ELF-1 (cell line): ENCODE measurements at regions not wholly inside any gene's neighbourhood (a gene's known extent, or its start where the extent isn't known, plus 50 kb on each side); places are given as distances from the start of the nearest gene placed in this dataset.

Experiments used
- DNase-seq: peaks from one replicate; pipeline ENCODE4 v3.0.0-alpha.2; 2016; ENCODE audit warnings: low read depth, low spot score

DNA sequence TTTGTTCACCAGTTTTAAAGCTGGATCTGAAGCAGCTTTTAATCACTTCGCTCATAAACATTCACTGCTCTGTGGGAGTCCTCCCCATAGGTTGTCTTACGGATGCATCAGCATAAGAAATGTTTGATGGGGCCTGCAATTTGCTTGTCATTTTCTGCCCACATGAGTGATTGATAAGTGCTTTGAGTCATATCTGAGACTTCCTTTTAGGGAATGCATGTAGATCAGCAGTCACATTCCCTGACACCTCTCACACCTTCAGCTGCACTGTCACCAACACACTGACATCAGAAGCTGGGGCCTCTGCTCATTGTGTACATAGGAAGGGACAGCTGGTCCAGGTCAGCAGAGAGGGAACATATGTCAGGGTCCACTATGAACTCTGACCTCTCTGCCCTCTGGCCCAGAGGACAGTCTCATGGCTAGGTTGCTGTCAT, 84.1 kb upstream of the SPATA31D4 start:
- DNase-seq, result no peak

DNA sequence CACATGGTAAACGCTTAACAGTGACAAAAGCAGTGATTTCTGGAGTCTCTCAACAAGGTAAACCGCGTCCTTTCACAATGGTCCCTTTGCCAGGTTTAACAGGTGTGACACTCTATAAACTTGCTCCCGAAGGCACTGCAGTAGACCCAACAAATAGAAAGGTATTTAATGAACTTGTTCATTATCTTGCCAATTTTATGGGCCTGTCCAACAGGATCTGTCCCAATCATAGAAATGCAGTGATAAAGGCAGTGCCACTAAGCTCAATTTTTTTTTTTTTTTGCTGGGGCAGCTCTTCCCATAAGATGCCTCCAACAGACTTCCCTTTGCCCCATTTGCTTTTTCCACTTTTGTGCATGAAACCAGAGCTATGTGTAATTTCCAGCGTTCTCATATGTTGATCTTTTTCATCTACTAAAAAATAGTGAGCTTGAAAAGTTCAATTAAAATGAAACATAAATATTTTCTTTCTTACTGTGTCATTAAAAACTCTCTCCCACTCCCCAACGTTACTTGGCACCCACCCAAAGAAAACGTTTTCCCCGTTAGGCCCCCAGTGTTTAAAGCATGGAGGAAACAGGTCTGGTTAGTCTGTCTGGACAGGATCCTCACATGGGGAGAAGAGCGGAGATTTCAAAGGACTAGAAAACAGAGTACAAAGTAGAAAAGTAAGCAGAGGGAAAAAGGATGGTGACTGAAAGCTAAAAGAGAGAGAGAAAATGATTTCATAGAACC, 80.9 kb upstream of the SPATA31D4 start:
- no peak for DNase-seq

DNA sequence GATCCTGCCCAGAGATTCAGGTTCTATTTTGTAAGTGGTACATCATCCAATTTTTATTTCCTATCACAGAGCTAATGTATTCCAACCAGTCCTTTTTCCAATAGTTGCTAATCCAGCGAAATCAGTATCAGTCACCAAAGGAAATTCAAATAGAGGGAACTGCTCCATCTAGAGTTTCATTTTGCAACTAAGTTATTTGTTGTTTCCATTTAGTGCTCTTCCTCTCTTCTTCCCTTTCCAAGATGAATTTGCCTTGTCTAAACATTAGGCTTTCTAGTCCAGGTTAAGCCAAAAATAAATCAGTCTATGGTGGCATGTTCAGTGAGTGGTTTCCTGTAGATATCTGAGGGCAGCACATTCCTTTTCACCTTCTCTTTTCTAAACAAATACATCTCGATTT, 79.8 kb upstream of the SPATA31D4 start:
- no peak for DNase-seq

DNA sequence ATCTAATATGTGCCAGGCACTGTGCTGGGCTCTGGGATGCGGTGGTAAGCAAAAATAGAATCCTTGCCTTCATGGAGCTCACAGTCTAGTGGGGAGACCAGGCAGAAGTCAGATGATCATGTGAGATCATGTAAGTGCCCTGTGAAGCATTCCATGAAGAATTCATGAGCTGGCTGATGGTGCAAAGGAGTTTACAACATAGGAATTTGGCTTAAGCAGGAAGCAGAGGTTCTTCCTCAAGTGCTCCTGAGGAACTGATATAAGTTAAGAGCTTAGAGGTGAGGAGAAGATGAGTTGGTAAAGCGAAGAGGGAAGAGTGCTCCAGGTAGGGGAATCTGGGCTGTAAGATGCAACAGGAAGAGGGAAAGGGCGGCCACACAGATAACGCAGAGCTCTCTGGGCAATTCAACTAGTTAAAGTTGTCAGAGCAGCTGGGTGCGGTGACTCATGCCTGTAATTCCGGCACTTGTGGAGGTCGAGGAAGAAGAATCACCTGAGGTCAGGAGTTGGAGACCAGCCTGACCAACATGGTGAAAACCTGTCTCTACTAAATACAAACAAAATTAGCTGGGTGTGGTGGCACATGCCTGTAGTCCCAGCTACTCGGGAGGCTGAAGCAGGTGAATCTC, 78.5 kb upstream of the SPATA31D4 start:
- DNase-seq, result peak; percentile 36

DNA sequence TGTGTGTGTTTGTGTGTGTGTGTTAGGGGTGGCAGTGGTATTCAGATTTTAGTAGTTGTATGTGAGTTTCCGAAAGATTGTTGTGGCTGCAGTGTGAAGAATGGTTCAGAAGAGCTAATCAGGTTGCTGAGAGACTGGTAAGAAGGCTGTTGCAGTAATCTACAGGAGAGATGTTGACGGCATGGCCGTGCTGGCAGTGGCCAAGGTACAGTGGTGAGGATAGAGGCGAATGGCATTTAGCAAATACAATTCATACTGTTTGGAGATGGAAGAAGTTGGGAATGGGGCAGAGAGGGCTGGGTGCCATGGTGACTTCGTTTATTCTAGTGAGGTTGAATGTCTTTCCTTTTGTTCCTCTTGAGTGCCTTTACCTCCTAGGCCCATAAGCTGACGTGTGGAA, 77.5 kb upstream of the SPATA31D4 start:
- no peak for DNase-seq

DNA sequence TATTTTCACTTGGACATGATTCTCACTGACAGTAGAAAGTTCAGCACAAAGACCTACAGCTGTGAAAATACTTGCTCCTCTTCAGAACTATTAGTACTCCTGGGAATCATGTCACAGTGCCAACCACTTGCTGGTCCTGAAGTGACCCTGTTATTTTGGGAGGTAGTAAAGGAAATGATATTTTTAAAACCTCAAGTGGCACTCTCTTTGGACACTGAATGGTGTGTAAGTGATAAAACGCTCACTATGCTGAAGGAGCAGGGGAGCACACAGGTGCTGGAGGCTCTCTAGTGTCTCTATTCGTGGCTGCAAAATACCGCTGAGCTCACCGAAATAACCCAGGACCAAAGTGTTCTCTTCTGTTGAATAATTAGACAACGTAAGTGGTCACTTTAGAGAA, 76.9 kb upstream of the SPATA31D4 start:
- no peak for DNase-seq

DNA sequence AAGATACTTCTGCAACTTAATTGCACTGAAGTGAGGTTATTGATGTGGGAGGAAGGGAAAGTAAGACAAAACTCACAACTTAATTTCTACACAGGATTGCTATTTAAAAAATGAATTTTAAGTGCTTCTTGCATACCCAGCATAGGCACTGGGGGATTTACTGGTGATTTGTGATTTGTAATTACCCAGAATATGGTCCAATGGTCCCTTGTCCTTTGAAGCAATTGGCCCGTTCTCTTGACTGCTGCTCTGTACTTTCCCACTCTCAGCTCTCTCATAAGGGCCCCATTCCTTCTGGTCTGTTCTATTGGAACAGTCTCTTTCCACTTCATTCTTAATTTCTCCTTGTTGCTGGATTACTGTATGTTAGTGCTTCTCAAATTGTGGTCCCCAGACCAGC, 75.4 kb upstream of the SPATA31D4 start:
- DNase-seq, result no peak

DNA sequence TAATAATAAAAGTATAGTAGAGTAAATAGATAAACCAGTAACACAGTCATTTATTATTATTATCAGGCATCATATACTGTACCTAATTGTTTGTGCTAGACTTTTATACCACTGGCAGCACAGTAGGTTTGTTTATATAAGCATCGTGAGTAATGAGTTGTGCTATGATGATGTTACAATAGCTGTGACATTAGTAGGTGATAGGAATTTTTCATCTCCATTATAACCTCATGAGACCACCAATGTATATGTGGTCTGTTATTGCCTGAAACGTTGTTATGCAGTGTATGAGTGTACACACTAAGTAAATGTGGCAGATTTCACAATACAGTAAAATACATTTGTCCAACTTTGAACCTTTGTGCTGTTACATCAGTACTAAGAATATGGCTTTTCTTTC, 72.7 kb upstream of the SPATA31D4 start:
- DNase-seq, result no peak

DNA sequence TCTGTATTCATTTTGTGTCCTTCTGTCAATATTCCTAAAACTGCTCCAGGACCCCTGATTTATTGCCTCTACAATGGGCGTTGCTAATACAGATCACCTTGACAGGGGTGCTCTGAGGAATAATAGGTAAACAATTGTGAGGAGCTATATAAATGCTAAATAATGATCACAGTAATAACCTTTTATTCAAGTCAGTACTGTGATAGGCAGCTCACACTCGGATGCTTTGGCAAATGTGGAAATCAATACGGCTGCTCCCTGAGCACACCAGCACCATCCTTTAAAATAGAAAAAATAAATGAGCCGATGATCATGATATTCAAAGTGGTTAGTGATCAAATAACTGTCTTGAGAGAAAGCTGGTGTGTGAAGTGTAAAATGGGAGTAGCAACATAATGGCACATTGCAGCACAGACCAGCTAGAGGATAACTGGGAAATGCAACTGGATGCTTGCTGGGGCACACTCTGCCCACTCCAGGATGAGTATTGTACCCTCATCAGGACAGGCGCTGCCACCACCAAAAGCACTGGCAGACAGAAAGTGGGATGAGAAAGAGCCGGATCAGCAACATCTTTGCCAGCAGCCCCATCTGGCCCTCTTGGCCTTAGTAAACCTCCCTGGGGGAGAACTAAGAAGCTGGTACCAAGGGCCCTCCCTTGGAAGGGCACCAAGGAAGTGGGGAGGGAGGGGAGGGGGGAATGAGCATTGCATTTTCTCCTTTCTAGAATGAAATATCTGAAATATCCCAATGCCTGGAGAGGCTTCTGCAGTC, 69.4 kb upstream of the SPATA31D4 start:
- DNase-seq, result no peak

DNA sequence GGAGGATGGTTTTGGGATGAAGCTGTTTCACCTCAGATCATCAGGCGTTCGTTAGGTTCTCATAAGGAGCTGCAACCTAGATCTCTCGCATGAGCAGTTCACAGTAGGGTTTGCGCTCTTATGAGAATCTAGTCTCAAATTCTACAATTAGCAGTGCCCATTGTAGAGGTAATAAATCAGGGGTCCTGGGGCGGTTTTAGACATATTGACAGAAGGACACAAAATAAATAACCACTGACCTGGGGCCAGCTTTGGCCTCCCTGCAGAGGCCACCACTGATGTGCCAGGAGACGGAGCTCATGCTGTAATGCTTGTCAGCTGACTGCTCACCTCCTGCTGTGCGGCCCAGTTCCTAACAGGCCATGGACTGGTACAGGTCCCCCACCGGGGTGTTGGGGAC, 67.6 kb upstream of the SPATA31D4 start:
- no peak for DNase-seq

DNA sequence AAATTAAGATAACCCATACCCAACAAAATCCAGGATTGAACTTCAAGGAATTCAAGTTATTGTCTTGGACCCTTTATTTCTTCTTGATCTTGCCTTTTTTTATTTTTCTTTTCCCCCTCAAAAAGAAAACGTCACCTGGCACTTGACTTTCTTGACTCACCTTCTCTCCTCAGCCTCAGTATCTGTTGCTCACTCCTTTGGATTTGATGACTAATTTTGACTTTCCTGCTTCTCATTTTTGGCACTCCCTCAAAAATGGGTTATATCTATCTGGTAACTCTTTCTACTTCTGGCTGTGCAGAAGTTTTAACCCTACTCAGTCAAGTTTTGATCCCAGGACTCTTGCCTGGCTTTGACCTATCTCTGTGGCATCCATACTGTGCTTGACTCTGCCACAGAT, 66.6 kb upstream of the SPATA31D4 start:
- no peak for DNase-seq

DNA sequence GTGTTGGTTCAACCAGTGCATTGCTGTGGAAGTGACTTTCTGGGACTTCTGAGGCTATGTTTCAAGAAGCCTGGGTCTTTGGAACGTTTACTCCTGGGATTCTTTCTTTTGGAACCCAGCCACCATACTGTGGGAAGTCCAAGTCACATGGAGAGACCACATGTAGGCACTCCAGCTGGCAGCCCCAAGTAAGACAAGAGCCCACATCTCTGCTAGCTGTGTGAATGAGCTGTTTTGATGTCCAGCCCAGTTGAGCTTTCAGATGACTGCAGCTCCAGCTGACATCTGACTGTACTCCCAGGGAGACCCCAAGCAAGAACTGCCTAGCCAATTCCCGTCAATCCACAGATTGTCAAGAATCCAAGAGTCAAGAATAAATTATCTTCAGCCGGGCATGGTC, 60.1 kb upstream of the SPATA31D4 start:
- DNase-seq, result no peak

DNA sequence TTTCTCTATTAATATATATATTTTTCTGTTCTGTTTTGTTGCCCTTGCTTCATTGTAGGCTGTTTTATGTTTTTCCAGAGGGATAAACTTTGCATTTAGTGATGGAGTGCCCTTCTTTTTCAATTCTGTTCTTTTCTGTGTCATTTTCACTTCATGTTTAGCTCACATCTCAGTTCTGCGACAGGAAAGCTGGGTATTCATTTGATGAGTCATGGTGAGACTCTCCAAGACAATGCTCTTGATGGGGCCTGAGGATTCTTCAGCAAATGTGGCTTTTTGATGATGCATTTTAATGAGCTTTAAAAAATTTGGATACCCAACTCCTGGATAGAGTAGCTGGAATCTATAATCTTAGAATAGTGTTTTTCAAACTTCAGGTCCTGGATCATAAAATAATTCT, 56.5 kb upstream of the SPATA31D4 start:
- no peak for DNase-seq

DNA sequence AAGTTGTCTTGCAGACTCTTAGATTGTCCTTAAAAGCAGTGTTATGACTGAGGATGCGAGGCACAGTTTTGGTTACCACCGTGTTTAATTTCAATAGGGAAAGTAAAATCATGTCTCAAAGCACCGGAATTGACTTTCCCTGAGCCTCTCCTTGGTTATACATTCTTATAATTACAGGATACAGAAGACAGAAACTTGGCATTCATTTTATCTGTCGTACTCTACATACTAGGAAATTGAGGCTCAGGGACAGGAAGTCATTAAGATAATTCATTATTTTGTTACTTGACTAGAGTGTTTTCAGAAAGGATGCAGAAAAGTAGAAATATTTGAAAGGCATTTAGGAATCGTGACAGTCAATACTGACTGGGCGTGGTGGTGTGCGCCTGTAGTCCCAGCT, 54.0 kb upstream of the SPATA31D4 start:
- DNase-seq, result no peak

DNA sequence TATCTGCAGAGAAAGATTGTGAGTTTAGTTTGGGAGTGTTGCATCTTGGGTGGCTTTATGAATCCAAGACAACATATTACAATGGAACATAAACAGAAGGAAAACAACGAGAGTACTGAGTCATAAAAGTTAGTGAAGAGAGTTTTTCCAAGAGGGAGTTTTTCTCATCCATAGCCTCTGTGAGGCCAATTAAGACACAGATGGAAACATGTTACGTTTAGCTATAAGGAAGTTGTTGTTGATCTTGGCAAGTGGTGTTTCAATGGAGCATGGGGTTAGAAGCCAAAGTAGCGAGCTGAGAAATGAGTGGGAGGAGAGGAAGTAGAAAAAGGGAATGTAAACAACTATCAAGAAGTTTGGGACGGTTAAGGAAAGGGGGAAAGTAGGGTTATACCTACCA, 53.3 kb upstream of the SPATA31D4 start:
- no peak for DNase-seq

DNA sequence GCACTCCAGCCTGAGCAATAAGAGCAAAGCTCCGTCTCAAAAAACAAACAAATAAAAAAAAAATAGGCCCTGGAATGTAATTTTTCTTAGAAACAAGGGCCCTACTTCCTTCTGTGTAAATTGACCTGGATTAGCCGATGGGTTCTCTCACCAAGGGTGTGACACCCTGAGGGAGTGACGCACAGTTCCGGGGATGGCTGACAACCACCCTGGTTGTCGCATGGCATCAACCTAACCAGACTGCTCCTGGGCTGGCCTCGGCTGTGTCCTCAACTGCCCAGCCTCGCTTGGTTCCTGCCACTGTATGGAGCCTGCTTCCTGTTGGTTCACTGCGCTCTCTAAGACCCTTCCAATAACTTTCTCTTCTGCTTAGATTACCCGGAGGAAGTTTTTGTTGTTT, 51.2 kb upstream of the SPATA31D4 start:
- no peak for DNase-seq
